IMR-90 (cell line): ENCODE measurements at regions not wholly inside any gene's neighbourhood (a gene's known extent, or its start where the extent isn't known, plus 50 kb on each side); places are given as distances from the start of the nearest gene placed in this dataset.
A peak's percentile ranks its signal among the peaks of the same experiment; 100 is the strongest.

Experiments
- ATAC-seq: fragments of 200-7000 bp; cut with Tn5 transposase; 2 replicates; pipeline ENCODE4 v1.9.1; 2020; ENCODE audit warnings: low read depth, mild to moderate bottlenecking, moderate library complexity
- BruUV-seq: library from RNA; stranded (reverse); fragments of 400-500 nt; replicated peaks from 2 replicates; lab custom pipeline; 2021; lab: Mats Ljungman, UMichigan
- CTCF ChIA-PET: fragments of 300-600 bp; formaldehyde crosslinking; extraction: SDS; loops from one replicate; lab custom pipeline; 2021; ENCODE audit warnings: antibody characterized with exemption; lab: Yijun Ruan, JAX
- POLR2A ChIA-PET: fragments of 300-600 bp; sonication (Branson Sonifier 250); formaldehyde crosslinking; loops from one replicate; lab custom pipeline; 2022; ENCODE audit warnings: antibody characterized with exemption; ENCODE audit not compliant: unreplicated experiment; lab: Charles Lee
- DNase-seq: peaks from one replicate; pipeline ENCODE4 v3.0.0; 2013
- H2AFZ ChIP-seq: replicated peaks from 2 replicates; pipeline ENCODE3; 2013; ENCODE audit warnings: low read length, mild to moderate bottlenecking; ENCODE audit not compliant: poor library complexity
- H2AK5ac ChIP-seq: 2 replicates; pipeline ENCODE4 v1.6.1; 2013; ENCODE audit warnings: low read depth, low read length, inconsistent platforms
- H2AK9ac ChIP-seq: replicated peaks from 2 replicates; pipeline ENCODE3; 2013; ENCODE audit warnings: mild to moderate bottlenecking, low read depth, low read length, moderate library complexity; ENCODE audit not compliant: poor library complexity
- H2BK120ac ChIP-seq: 2 replicates; pipeline ENCODE4 v1.6.1; 2013; ENCODE audit warnings: low read depth, low read length, inconsistent platforms
- H2BK15ac ChIP-seq: 3 replicates; pipeline ENCODE4 v1.6.1; 2013; ENCODE audit warnings: low read depth, low read length, inconsistent platforms
- H2BK20ac ChIP-seq: 2 replicates; pipeline ENCODE4 v1.6.1; 2013; ENCODE audit warnings: low read depth, mild to moderate bottlenecking, inconsistent platforms, low read length, moderate library complexity
- H2BK5ac ChIP-seq: 2 replicates; pipeline ENCODE4 v1.6.1; 2013; ENCODE audit warnings: mild to moderate bottlenecking, low read depth, low read length, inconsistent platforms; ENCODE audit not compliant: poor library complexity, severe bottlenecking
- H3K14ac ChIP-seq: replicated peaks from 2 replicates; pipeline ENCODE4 v1.6.1; 2013; ENCODE audit warnings: low read depth, low read length, inconsistent platforms
- H3K18ac ChIP-seq: 2 replicates; pipeline ENCODE4 v1.6.1; 2013; ENCODE audit warnings: low read depth, low read length, control low read depth
- H3K23ac ChIP-seq: 2 replicates; pipeline ENCODE4 v1.6.1; 2013; ENCODE audit warnings: low read depth, low read length, inconsistent platforms
- H3K27ac ChIP-seq: 2 replicates; pipeline ENCODE4 v1.5.1; 2013; ENCODE audit warnings: mild to moderate bottlenecking, control low read depth, low read length; ENCODE audit not compliant: insufficient read depth
- H3K27me3 ChIP-seq: 2 replicates; pipeline ENCODE4 v1.6.1; 2013; ENCODE audit warnings: low read length; ENCODE audit not compliant: control insufficient read depth, insufficient read depth
- H3K36me3 ChIP-seq: 2 replicates; pipeline ENCODE4 v1.6.1; 2013; ENCODE audit warnings: low read length, mixed read lengths; ENCODE audit not compliant: control insufficient read depth, insufficient read depth
- H3K4ac ChIP-seq: 2 replicates; pipeline ENCODE4 v1.6.1; 2013; ENCODE audit warnings: low read depth, low read length, inconsistent platforms
- H3K4me1 ChIP-seq: 2 replicates; pipeline ENCODE4 v1.6.1; 2013; ENCODE audit warnings: low read length, mixed read lengths; ENCODE audit not compliant: control insufficient read depth, insufficient read depth
- H3K4me2 ChIP-seq: 2 replicates; pipeline ENCODE4 v1.6.1; 2013; ENCODE audit warnings: low read depth, mild to moderate bottlenecking, control low read depth, low read length, moderate library complexity
- H3K4me3 ChIP-seq: 2 replicates; pipeline ENCODE4 v1.5.1; 2013; ENCODE audit warnings: low read depth, mild to moderate bottlenecking, control low read depth, low read length, moderate library complexity; ENCODE audit not compliant: insufficient read depth
- H3K56ac ChIP-seq: 2 replicates; pipeline ENCODE4 v1.6.1; 2013; ENCODE audit warnings: low read length, inconsistent platforms; ENCODE audit not compliant: insufficient read depth; ENCODE audit errors: extremely low read depth
- H3K79me1 ChIP-seq, 2 experiments: 2 replicates each; pipeline ENCODE4 v1.6.1; 2013; ENCODE audit warnings: low read length in 2 of 2, inconsistent platforms in 1 of 2, low read depth in 1 of 2
- H3K9ac ChIP-seq: 2 replicates; pipeline ENCODE4 v1.6.1; 2013; ENCODE audit warnings: low read depth, low read length, control low read depth
- H3K9me1 ChIP-seq: 2 replicates; pipeline ENCODE4 v1.6.1; 2013; ENCODE audit warnings: low read length, inconsistent platforms; ENCODE audit not compliant: insufficient read depth
- H3K9me3 ChIP-seq: 2 replicates; pipeline ENCODE4 v1.6.1; 2013; ENCODE audit warnings: low read length; ENCODE audit not compliant: control insufficient read depth, insufficient read depth
- H4K20me1 ChIP-seq: 2 replicates; pipeline ENCODE4 v1.6.1; 2013; ENCODE audit warnings: low read length, inconsistent platforms; ENCODE audit not compliant: insufficient read depth
- H4K5ac ChIP-seq: 2 replicates; pipeline ENCODE4 v1.6.1; 2013; ENCODE audit warnings: mild to moderate bottlenecking, low read depth, low read length, control low read depth
- H4K8ac ChIP-seq, 2 experiments: 2 replicates each; pipeline ENCODE4 v1.6.1; 2013; ENCODE audit warnings: low read depth in 2 of 2, low read length in 2 of 2, control low read depth in 1 of 2, inconsistent platforms in 1 of 2
- H4K91ac ChIP-seq: 2 replicates; pipeline ENCODE4 v1.6.1; 2013; ENCODE audit warnings: low read depth, low read length, inconsistent platforms; ENCODE audit not compliant: insufficient read depth
- BHLHE40 ChIP-seq: fragments of 150-350 bp; IDR thresholded peaks from 2 replicates; pipeline ENCODE4 v1.6.1; 2016; ENCODE audit warnings: mild to moderate bottlenecking, low read depth, low read length
- CEBPB ChIP-seq: IDR thresholded peaks from 2 replicates; pipeline ENCODE4 v1.6.1; 2012; ENCODE audit warnings: low read depth, low read length, improper control_type of control experiment
- MAZ ChIP-seq: IDR thresholded peaks from 2 replicates; pipeline ENCODE4 v1.6.1; 2012; ENCODE audit warnings: low read depth, mild to moderate bottlenecking, low read length, improper control_type of control experiment, moderate library complexity, borderline replicate concordance
- MXI1 ChIP-seq: IDR thresholded peaks from 2 replicates; pipeline ENCODE4 v1.6.1; 2012; ENCODE audit warnings: low read depth, mild to moderate bottlenecking, low read length, moderate library complexity, borderline replicate concordance
- WGBS, 2 experiments: methylation state at CpG; one replicate each; pipeline versions ENCODE4 v1.1.5 to v1.1.7; 2013; ENCODE audit warnings: missing lambda C conversion rate in 2 of 2; ENCODE audit not compliant: insufficient read length in 1 of 2; ENCODE audit errors: extremely low coverage in 2 of 2; 5-methylcytosine and 5-hydroxymethylcytosine counted together
- dilution Hi-C: fragments of 300-500 bp; cut with HindIII; formaldehyde crosslinking; loops from one replicate; pipeline ENCODE4 v1.14.3; 2018; ENCODE audit warnings: low sequenced_read_pairs; ENCODE audit not compliant: unreplicated experiment
- in situ Hi-C: fragments of 300-500 bp; cut with MboI; formaldehyde crosslinking; loops from 3 replicates; pipeline ENCODE4 v1.14.3; 2019; ENCODE audit warnings: low sequenced_read_pairs, inconsistent platforms, mixed read lengths
- intact Hi-C: fragments of 100-400 bp; cut with micrococcal nuclease; formaldehyde crosslinking; loops from 2 replicates; pipeline ENCODE4 v1.10.0; 2022

DNA sequence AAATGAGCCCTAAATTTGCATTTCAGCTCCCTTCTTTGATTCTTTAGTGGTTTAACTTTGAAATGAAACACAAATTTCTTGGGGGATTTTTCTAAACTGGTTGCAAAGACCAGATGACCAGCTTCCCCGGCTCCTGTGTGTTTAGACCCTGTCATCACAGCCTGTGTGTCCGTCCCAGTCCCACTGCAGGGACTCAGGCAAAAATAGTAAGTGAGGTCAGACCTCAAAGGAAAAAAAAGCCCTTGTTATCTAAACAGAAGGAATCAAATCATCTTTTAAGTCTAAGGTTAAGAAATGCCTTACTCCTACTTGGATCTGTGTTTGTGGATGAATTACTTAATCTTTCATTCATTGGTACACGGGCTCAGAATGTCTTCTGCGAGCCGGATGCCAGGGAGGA lies 423.7 kb downstream of the LPIN1 start:
- H3K4ac ChIP-seq = peak overlapping the region; percentile 44; the same call in 1 of the 2 replicates
- H3K79me1 ChIP-seq = 0 out of 4 replicates have a peak, but pooled peaks cover 0 to 3% of the 10 kb centered on the region in 2 experiments
- no TSS peak for BruUV-seq
- H3K27me3 ChIP-seq = no peaks in the 10 kb centered on the region
- peak overlapping the region; percentile 96 for H4K91ac ChIP-seq
- no CpG with 5 or more reads among the region's 5 CpGs for WGBS, 2 experiments
- dilution Hi-C loops (no loop called here), intact Hi-C loops (loop anchor here (10.0 kb wide), 2 partner anchors 115 to 285 kb away; no protein-coding TSS in a partner anchor), in situ Hi-C loops (no loop called here)
- H4K20me1 ChIP-seq = no peaks in the 10 kb centered on the region
- ChIA-PET POLR2A (interaction anchor here (0.6 kb wide), 1 partner anchor 196 kb away, joined by 3 read pairs; no protein-coding TSS in a partner anchor), CTCF (interaction anchor here (1.4 to 2.7 kb wide), 2 partner anchors 11 to 837 kb away, joined by 7 to 8 read pairs; no protein-coding TSS in a partner anchor)
- peak overlapping the region; percentile 18; the same call in 1 of the 2 replicates for H3K4me2 ChIP-seq
- H2BK120ac ChIP-seq = peak overlapping the region; percentile 87
- peak; percentile 59 for ATAC-seq
- peaks cover 18% of the 10 kb centered on the region for H3K4me1 ChIP-seq
- H3K23ac ChIP-seq = peak overlapping the region; percentile 39; the same call in 1 of the 2 replicates
- peak overlapping the region; percentile 63 for H2BK5ac ChIP-seq
- peak overlapping the region; percentile 47 for H3K18ac ChIP-seq
- peak; percentile 38 for DNase-seq
- H3K9me1 ChIP-seq = peaks cover 15% of the 10 kb centered on the region
- H2AK9ac ChIP-seq = peak overlapping the region; percentile 4
- TF ChIP-seq BHLHE40 (no peak), CEBPB (peak; percentile 23; the same call in 1 of the 2 replicates), MAZ (no peak), MXI1 (no peak)
- H4K5ac ChIP-seq = peak overlapping the region; percentile 36
- H4K8ac ChIP-seq = peak overlapping the region; percentile 63 to 92; a peak in 3 of 4 replicates
- H2AK5ac ChIP-seq = peak overlapping the region; percentile 85
- H3K36me3 ChIP-seq = no peaks in the 10 kb centered on the region
- peak overlapping the region; percentile 42; the same call in 1 of the 2 replicates for H2BK20ac ChIP-seq
- peak overlapping the region; percentile 28; the same call in 1 of the 2 replicates for H3K56ac ChIP-seq
- peak overlapping the region; percentile 70 for H3K27ac ChIP-seq
- no peaks in the 10 kb centered on the region for H3K9me3 ChIP-seq
- H3K9ac ChIP-seq = peak overlapping the region; percentile 1; the same call in 1 of the 2 replicates
- no peak overlapping the region for H3K4me3 ChIP-seq
- peak overlapping the region; percentile 64 for H2AFZ ChIP-seq
- H2BK15ac ChIP-seq = peak overlapping the region; percentile 59; the same call in 2 of the 3 replicates
- peak overlapping the region; percentile 46 for H3K14ac ChIP-seq
